ENCODE measurements at regions not wholly inside any gene's neighbourhood (a gene's known extent, or its start where the extent isn't known, plus 50 kb on each side); places are given as distances from the start of the nearest gene placed in this dataset.

DNA sequence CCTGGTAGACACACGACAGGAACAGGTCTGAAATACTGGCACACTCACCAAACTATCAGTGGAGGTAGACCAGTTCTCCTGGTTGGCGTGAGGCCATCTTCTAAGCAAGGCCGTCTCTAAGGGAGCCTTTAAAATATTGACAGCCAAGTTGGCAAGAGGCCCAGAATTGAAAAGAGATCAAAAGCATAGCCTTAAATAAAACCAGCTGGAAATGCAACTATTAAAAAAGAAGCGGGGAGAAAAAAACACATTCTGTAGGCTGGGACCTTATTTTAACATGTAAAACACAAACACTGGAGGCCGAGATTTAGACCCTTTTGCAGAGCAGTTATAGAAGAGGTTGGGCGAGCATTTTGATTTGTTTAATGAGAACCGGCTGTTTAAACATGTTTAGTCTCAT, 233.0 kb upstream of the CLNK start:
- Histone ChIP-seq H3K9me3 (no peaks in the 10 kb centered on the region), H3K36me3 (no peaks in the 10 kb centered on the region), H3K27ac (no peak overlapping the region), H3K27me3 (replicated peaks; ENCODE audit: insufficient read depth) (no peaks in the 10 kb centered on the region), H3K4me3 (no peak overlapping the region), H3K4me1 (ENCODE audit: control insufficient read depth in 1 of 2, low read depth in 2 of 2) (no peaks in the 10 kb centered on the region)
- DNase-seq (ENCODE audit: low spot score) (no peak), ATAC-seq (ENCODE audit: insufficient number of reproducible peaks, low FRiP score, low read depth) (no peak)
- TF ChIP-seq, protein P1, sequence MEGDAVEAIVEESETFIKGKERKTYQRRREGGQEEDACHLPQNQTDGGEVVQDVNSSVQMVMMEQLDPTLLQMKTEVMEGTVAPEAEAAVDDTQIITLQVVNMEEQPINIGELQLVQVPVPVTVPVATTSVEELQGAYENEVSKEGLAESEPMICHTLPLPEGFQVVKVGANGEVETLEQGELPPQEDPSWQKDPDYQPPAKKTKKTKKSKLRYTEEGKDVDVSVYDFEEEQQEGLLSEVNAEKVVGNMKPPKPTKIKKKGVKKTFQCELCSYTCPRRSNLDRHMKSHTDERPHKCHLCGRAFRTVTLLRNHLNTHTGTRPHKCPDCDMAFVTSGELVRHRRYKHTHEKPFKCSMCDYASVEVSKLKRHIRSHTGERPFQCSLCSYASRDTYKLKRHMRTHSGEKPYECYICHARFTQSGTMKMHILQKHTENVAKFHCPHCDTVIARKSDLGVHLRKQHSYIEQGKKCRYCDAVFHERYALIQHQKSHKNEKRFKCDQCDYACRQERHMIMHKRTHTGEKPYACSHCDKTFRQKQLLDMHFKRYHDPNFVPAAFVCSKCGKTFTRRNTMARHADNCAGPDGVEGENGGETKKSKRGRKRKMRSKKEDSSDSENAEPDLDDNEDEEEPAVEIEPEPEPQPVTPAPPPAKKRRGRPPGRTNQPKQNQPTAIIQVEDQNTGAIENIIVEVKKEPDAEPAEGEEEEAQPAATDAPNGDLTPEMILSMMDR (IDR thresholded peaks at IDR 0.05) = no peak

DNA sequence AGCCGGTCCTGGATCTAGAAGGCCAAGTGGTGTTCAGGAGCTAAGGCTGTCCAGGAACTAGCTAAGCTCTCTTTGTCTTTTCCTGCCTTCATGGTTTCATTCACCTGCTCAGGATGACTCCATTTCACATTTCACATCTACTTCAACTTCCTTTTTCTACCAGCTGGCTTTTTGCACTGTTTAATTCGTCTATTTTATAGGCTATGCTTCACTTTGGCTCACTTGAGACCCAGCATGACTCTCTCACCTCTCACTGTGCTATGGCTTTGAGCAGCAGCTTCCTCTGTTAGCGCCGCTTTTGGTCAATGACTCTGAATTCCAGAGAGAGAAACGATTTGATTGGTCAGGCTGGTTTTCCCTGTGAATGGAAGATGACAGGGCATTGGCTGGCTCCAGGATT, 213.5 kb upstream of the CLNK start:
- DNase-seq (ENCODE audit: low spot score) = no peak
- no peaks in the 10 kb centered on the region for H3K27me3 ChIP-seq (replicated peaks; ENCODE audit: insufficient read depth)
- H3K27ac ChIP-seq = no peak overlapping the region
- ATAC-seq (ENCODE audit: insufficient number of reproducible peaks, low FRiP score, low read depth) = no peak
- no peaks in the 10 kb centered on the region for H3K36me3 ChIP-seq
- no peaks in the 10 kb centered on the region for H3K9me3 ChIP-seq
- H3K4me1 ChIP-seq (ENCODE audit: control insufficient read depth in 1 of 2, low read depth in 2 of 2) = no peaks in the 10 kb centered on the region
- no peak overlapping the region for H3K4me3 ChIP-seq
- TF ChIP-seq, protein P1 (IDR thresholded peaks at IDR 0.05) = no peak

DNA sequence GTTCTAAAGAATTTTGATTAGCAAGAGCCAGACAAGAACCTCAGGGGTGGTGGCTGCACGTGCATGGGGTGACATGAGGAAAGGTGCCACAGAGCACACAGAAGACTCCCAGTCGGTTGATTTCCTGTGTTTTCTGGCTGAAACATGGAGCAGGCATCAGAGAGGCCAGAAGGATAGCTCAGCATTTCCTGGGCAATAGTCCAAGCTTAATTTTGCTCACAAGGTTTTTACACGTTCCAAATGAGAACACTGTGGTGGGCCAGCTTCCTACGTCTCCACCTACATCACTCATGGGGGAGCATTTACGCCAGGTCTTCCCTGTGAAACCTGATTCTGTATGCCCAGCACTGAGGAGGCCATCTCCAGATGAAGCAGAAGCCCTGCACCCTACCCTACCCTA, 212.5 kb upstream of the CLNK start:
- Histone ChIP-seq H3K4me3 (no peak overlapping the region), H3K4me1 (ENCODE audit: control insufficient read depth in 1 of 2, low read depth in 2 of 2) (no peaks in the 10 kb centered on the region), H3K9me3 (no peaks in the 10 kb centered on the region), H3K27me3 (replicated peaks; ENCODE audit: insufficient read depth) (no peaks in the 10 kb centered on the region), H3K36me3 (no peaks in the 10 kb centered on the region), H3K27ac (no peak overlapping the region)
- ATAC-seq (ENCODE audit: insufficient number of reproducible peaks, low FRiP score, low read depth) = no peak
- TF ChIP-seq, protein P1 (IDR thresholded peaks at IDR 0.05) = no peak
- no peak for DNase-seq (ENCODE audit: low spot score)

DNA sequence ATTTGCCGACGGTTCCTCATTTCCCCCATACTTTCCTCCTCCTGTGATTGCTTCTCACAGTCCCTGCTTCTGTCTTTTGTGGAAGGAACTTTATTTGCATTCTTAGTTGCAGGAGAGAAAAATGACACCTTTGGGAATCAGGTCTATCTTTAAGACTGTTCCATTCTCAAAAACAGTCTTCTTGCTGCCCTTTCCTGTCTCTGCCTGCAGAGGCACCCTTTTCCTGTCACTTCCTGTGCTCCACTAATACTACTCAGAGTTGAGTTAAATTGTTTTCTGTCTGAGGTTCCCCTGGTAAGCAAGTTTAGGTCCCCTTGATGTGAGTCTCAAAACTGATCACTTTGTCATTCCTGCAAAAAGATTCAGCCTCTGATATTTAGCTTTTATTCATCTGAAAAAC, 208.8 kb upstream of the CLNK start:
- ATAC-seq (ENCODE audit: insufficient number of reproducible peaks, low FRiP score, low read depth) (no peak), DNase-seq (ENCODE audit: low spot score) (no peak)
- Histone ChIP-seq H3K27me3 (replicated peaks; ENCODE audit: insufficient read depth) (no peaks in the 10 kb centered on the region), H3K36me3 (no peaks in the 10 kb centered on the region), H3K4me3 (no peak overlapping the region), H3K27ac (no peak overlapping the region), H3K4me1 (ENCODE audit: control insufficient read depth in 1 of 2, low read depth in 2 of 2) (no peaks in the 10 kb centered on the region), H3K9me3 (no peaks in the 10 kb centered on the region)
- TF ChIP-seq, protein P1 (IDR thresholded peaks at IDR 0.05) = no peak

DNA sequence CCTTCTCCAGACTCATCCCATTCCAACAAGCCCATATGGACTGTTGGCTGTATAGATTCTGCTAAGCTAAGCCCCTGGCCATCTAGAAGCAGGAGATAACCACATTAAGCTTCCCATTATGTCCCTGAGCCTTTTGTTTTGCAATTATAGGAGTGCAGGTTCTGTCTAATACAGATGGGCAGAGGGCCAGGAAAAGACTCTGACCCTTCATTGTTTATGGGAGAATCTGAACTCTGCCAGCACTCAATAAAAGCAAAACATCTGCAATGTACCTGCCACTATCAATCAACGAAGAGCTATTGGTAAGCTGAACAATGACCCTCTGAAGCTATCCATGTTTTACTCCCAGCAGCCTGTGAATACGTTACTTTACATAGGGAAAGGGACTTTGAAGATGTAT, 207.3 kb upstream of the CLNK start:
- ATAC-seq (ENCODE audit: insufficient number of reproducible peaks, low FRiP score, low read depth) = no peak
- H3K4me3 ChIP-seq = no peak overlapping the region
- no peak for DNase-seq (ENCODE audit: low spot score)
- H3K9me3 ChIP-seq = no peaks in the 10 kb centered on the region
- TF ChIP-seq, protein P1 (IDR thresholded peaks at IDR 0.05) = no peak
- H3K4me1 ChIP-seq (ENCODE audit: control insufficient read depth in 1 of 2, low read depth in 2 of 2) = no peaks in the 10 kb centered on the region
- H3K36me3 ChIP-seq = no peaks in the 10 kb centered on the region
- no peak overlapping the region for H3K27ac ChIP-seq
- H3K27me3 ChIP-seq (replicated peaks; ENCODE audit: insufficient read depth) = no peaks in the 10 kb centered on the region
